ENCODE measurements at regions not wholly inside any gene's neighbourhood (a gene's known extent, or its start where the extent isn't known, plus 50 kb on each side); places are given as distances from the start of the nearest gene placed in this dataset.

- Histone ChIP-seq H3K4me3 (ENCODE audit: low read depth, low read length) (no peak overlapping the region), H3K9ac (ENCODE audit: low read length) (no peak overlapping the region), H3K27me3 (ENCODE audit: control insufficient read depth, insufficient read depth, low read length) (no peaks in the 10 kb centered on the region), H3K27ac (ENCODE audit: low read depth, low read length) (no peak overlapping the region), H3K4me1 (ENCODE audit: control insufficient read depth, insufficient read depth, low read length) (no peaks in the 10 kb centered on the region), H3K36me3 (ENCODE audit: control insufficient read depth, insufficient read depth, low read length) (no peaks in the 10 kb centered on the region), H3K9me3 (ENCODE audit: control insufficient read depth, insufficient read depth, low read depth, low read length) (no peaks in the 10 kb centered on the region)
Observed at GRCh38 chr4:85391071-85391470, 83.9 kb upstream of the ARHGAP24 start.

GRCh38 chr4:85391589-85392410, 83.2 kb upstream of the ARHGAP24 start:
- H3K27ac ChIP-seq (ENCODE audit: low read depth, low read length), result no peak overlapping the region
- H3K9me3 ChIP-seq (ENCODE audit: control insufficient read depth, insufficient read depth, low read depth, low read length), result no peaks in the 10 kb centered on the region
- no peak overlapping the region for H3K4me3 ChIP-seq (ENCODE audit: low read depth, low read length)
- H3K36me3 ChIP-seq (ENCODE audit: control insufficient read depth, insufficient read depth, low read length), result no peaks in the 10 kb centered on the region
- H3K9ac ChIP-seq (ENCODE audit: low read length), result no peak overlapping the region
- H3K4me1 ChIP-seq (ENCODE audit: control insufficient read depth, insufficient read depth, low read length), result no peaks in the 10 kb centered on the region
- no peaks in the 10 kb centered on the region for H3K27me3 ChIP-seq (ENCODE audit: control insufficient read depth, insufficient read depth, low read length)

GRCh38 chr4:85393201-85393600, 81.7 kb upstream of the ARHGAP24 start:
- Histone ChIP-seq H3K27me3 (ENCODE audit: control insufficient read depth, insufficient read depth, low read length) (no peaks in the 10 kb centered on the region), H3K4me1 (ENCODE audit: control insufficient read depth, insufficient read depth, low read length) (no peaks in the 10 kb centered on the region), H3K9ac (ENCODE audit: low read length) (no peak overlapping the region), H3K27ac (ENCODE audit: low read depth, low read length) (no peak overlapping the region), H3K9me3 (ENCODE audit: control insufficient read depth, insufficient read depth, low read depth, low read length) (no peaks in the 10 kb centered on the region), H3K4me3 (ENCODE audit: low read depth, low read length) (no peak overlapping the region), H3K36me3 (ENCODE audit: control insufficient read depth, insufficient read depth, low read length) (no peaks in the 10 kb centered on the region)

- Histone ChIP-seq H3K27ac (ENCODE audit: low read depth, low read length) (no peak overlapping the region), H3K9ac (ENCODE audit: low read length) (no peak overlapping the region), H3K36me3 (ENCODE audit: control insufficient read depth, insufficient read depth, low read length) (no peaks in the 10 kb centered on the region), H3K9me3 (ENCODE audit: control insufficient read depth, insufficient read depth, low read depth, low read length) (no peaks in the 10 kb centered on the region), H3K27me3 (ENCODE audit: control insufficient read depth, insufficient read depth, low read length) (no peaks in the 10 kb centered on the region), H3K4me3 (ENCODE audit: low read depth, low read length) (no peak overlapping the region), H3K4me1 (ENCODE audit: control insufficient read depth, insufficient read depth, low read length) (no peaks in the 10 kb centered on the region)
Observed at GRCh38 chr4:85398276-85398675, 76.7 kb upstream of the ARHGAP24 start.

- Histone ChIP-seq H3K4me3 (ENCODE audit: low read depth, low read length) (no peak overlapping the region), H3K4me1 (ENCODE audit: control insufficient read depth, insufficient read depth, low read length) (no peaks in the 10 kb centered on the region), H3K36me3 (ENCODE audit: control insufficient read depth, insufficient read depth, low read length) (no peaks in the 10 kb centered on the region), H3K27ac (ENCODE audit: low read depth, low read length) (no peak overlapping the region), H3K9me3 (ENCODE audit: control insufficient read depth, insufficient read depth, low read depth, low read length) (no peaks in the 10 kb centered on the region), H3K27me3 (ENCODE audit: control insufficient read depth, insufficient read depth, low read length) (no peaks in the 10 kb centered on the region), H3K9ac (ENCODE audit: low read length) (no peak overlapping the region)
Observed at GRCh38 chr4:85399270-85399669, 75.7 kb upstream of the ARHGAP24 start.

GRCh38 chr4:85402371-85402770, 72.6 kb upstream of the ARHGAP24 start:
- H3K4me3 ChIP-seq (ENCODE audit: low read depth, low read length), result no peak overlapping the region
- H3K27ac ChIP-seq (ENCODE audit: low read depth, low read length), result no peak overlapping the region
- H3K9me3 ChIP-seq (ENCODE audit: control insufficient read depth, insufficient read depth, low read depth, low read length), result no peaks in the 10 kb centered on the region
- H3K27me3 ChIP-seq (ENCODE audit: control insufficient read depth, insufficient read depth, low read length), result no peaks in the 10 kb centered on the region
- no peak overlapping the region for H3K9ac ChIP-seq (ENCODE audit: low read length)
- no peaks in the 10 kb centered on the region for H3K4me1 ChIP-seq (ENCODE audit: control insufficient read depth, insufficient read depth, low read length)
- H3K36me3 ChIP-seq (ENCODE audit: control insufficient read depth, insufficient read depth, low read length), result no peaks in the 10 kb centered on the region

- no peaks in the 10 kb centered on the region for H3K9me3 ChIP-seq (ENCODE audit: control insufficient read depth, insufficient read depth, low read depth, low read length)
- no peaks in the 10 kb centered on the region for H3K27me3 ChIP-seq (ENCODE audit: control insufficient read depth, insufficient read depth, low read length)
- H3K9ac ChIP-seq (ENCODE audit: low read length), result no peak overlapping the region
- no peak overlapping the region for H3K27ac ChIP-seq (ENCODE audit: low read depth, low read length)
- H3K36me3 ChIP-seq (ENCODE audit: control insufficient read depth, insufficient read depth, low read length), result no peaks in the 10 kb centered on the region
- no peaks in the 10 kb centered on the region for H3K4me1 ChIP-seq (ENCODE audit: control insufficient read depth, insufficient read depth, low read length)
- no peak overlapping the region for H3K4me3 ChIP-seq (ENCODE audit: low read depth, low read length)
Observed at GRCh38 chr4:85406185-85406584, 68.8 kb upstream of the ARHGAP24 start.

- H3K36me3 ChIP-seq (ENCODE audit: control insufficient read depth, insufficient read depth, low read length), result no peaks in the 10 kb centered on the region
- H3K4me1 ChIP-seq (ENCODE audit: control insufficient read depth, insufficient read depth, low read length), result no peaks in the 10 kb centered on the region
- no peaks in the 10 kb centered on the region for H3K9me3 ChIP-seq (ENCODE audit: control insufficient read depth, insufficient read depth, low read depth, low read length)
- H3K4me3 ChIP-seq (ENCODE audit: low read depth, low read length), result no peak overlapping the region
- no peak overlapping the region for H3K9ac ChIP-seq (ENCODE audit: low read length)
- no peaks in the 10 kb centered on the region for H3K27me3 ChIP-seq (ENCODE audit: control insufficient read depth, insufficient read depth, low read length)
- no peak overlapping the region for H3K27ac ChIP-seq (ENCODE audit: low read depth, low read length)
Observed at GRCh38 chr4:85407546-85407945, 67.4 kb upstream of the ARHGAP24 start.

GRCh38 chr4:85408301-85408700, 66.6 kb upstream of the ARHGAP24 start:
- H3K9me3 ChIP-seq (ENCODE audit: control insufficient read depth, insufficient read depth, low read depth, low read length), result no peaks in the 10 kb centered on the region
- H3K9ac ChIP-seq (ENCODE audit: low read length), result no peak overlapping the region
- no peak overlapping the region for H3K4me3 ChIP-seq (ENCODE audit: low read depth, low read length)
- H3K36me3 ChIP-seq (ENCODE audit: control insufficient read depth, insufficient read depth, low read length), result no peaks in the 10 kb centered on the region
- no peaks in the 10 kb centered on the region for H3K27me3 ChIP-seq (ENCODE audit: control insufficient read depth, insufficient read depth, low read length)
- no peaks in the 10 kb centered on the region for H3K4me1 ChIP-seq (ENCODE audit: control insufficient read depth, insufficient read depth, low read length)
- H3K27ac ChIP-seq (ENCODE audit: low read depth, low read length), result no peak overlapping the region

GRCh38 chr4:85409251-85409650, 65.7 kb upstream of the ARHGAP24 start:
- Histone ChIP-seq H3K27me3 (ENCODE audit: control insufficient read depth, insufficient read depth, low read length) (no peaks in the 10 kb centered on the region), H3K4me3 (ENCODE audit: low read depth, low read length) (no peak overlapping the region), H3K4me1 (ENCODE audit: control insufficient read depth, insufficient read depth, low read length) (no peaks in the 10 kb centered on the region), H3K27ac (ENCODE audit: low read depth, low read length) (no peak overlapping the region), H3K9me3 (ENCODE audit: control insufficient read depth, insufficient read depth, low read depth, low read length) (no peaks in the 10 kb centered on the region), H3K36me3 (ENCODE audit: control insufficient read depth, insufficient read depth, low read length) (no peaks in the 10 kb centered on the region), H3K9ac (ENCODE audit: low read length) (no peak overlapping the region)

- Histone ChIP-seq H3K4me3 (ENCODE audit: low read depth, low read length) (no peak overlapping the region), H3K9me3 (ENCODE audit: control insufficient read depth, insufficient read depth, low read depth, low read length) (no peaks in the 10 kb centered on the region), H3K4me1 (ENCODE audit: control insufficient read depth, insufficient read depth, low read length) (no peaks in the 10 kb centered on the region), H3K9ac (ENCODE audit: low read length) (no peak overlapping the region), H3K27me3 (ENCODE audit: control insufficient read depth, insufficient read depth, low read length) (no peaks in the 10 kb centered on the region), H3K27ac (ENCODE audit: low read depth, low read length) (no peak overlapping the region), H3K36me3 (ENCODE audit: control insufficient read depth, insufficient read depth, low read length) (no peaks in the 10 kb centered on the region)
Observed at GRCh38 chr4:85411386-85411785, 63.6 kb upstream of the ARHGAP24 start.
